ENCODE measurements at regions not wholly inside any gene's neighbourhood (a gene's known extent, or its start where the extent isn't known, plus 50 kb on each side); places are given as distances from the start of the nearest gene placed in this dataset.

GRCh38 chr11:112617977-112618826 is 343.0 kb upstream of the NCAM1 start:
- Histone ChIP-seq H3K4me2 (ENCODE audit: insufficient read depth in 1 of 2, low read depth in 2 of 2, low read length in 2 of 2) (no peak overlapping the region), H2BK5ac (ENCODE audit: low read depth, low read length) (no peak overlapping the region), H2BK15ac (ENCODE audit: low read length) (no peak overlapping the region), H4K8ac (ENCODE audit: extremely low read depth, insufficient read depth, low read length) (peak overlapping the region; percentile 36; the same call in 1 of the 2 replicates), H3K23ac (ENCODE audit: insufficient read length) (no peak overlapping the region), H3K79me2 (ENCODE audit: control insufficient read depth in 1 of 2, insufficient read depth in 2 of 2, low read length in 2 of 2) (no peaks in the 10 kb centered on the region), H2BK20ac (ENCODE audit: low read length) (no peak overlapping the region), H3K23me2 (ENCODE audit: low read depth, low read length) (no peaks in the 10 kb centered on the region; the same call in 1 of the 2 replicates), H3K4me1 (replicated peaks in 1 of 4; ENCODE audit: control insufficient read depth in 3 of 4, insufficient read depth in 4 of 4, low read length in 3 of 4) (peaks cover 0 to 2% (median 0%) of the 10 kb centered on the region in 4 experiments; a peak in 2 of 7 replicates), H3K36me3 (ENCODE audit: control insufficient read depth in 2 of 4, insufficient read depth in 4 of 4, low read length in 3 of 4) (no peaks in the 10 kb centered on the region), H3K9me3 (ENCODE audit: insufficient read depth in 2 of 2, low read depth in 1 of 2, low read length in 1 of 2) (no peaks in the 10 kb centered on the region), H4K5ac (ENCODE audit: insufficient read length, low read depth, low read length) (no peak overlapping the region), H3K27ac (ENCODE audit: low read depth, low read length) (no peak overlapping the region), H3K9ac (replicated peaks in 1 of 4; ENCODE audit: extremely low read depth in 1 of 4, low read depth in 3 of 4, low read length in 3 of 4) (no peak overlapping the region), H2BK120ac (replicated peaks; ENCODE audit: low read depth, low read length) (no peak overlapping the region), H3K56ac (replicated peaks; ENCODE audit: insufficient read length, low read depth, low read length) (no peak overlapping the region), H2AK5ac (ENCODE audit: low read depth, low read length) (no peak overlapping the region), H3K27me3 (replicated peaks in 1 of 4; ENCODE audit: control insufficient read depth in 3 of 4, extremely low read depth in 1 of 4, insufficient read depth in 3 of 4, low read length in 3 of 4) (no peaks in the 10 kb centered on the region), H3K4ac (replicated peaks; ENCODE audit: insufficient read length, low read depth, low read length) (no peak overlapping the region), H4K20me1 (replicated peaks in 1 of 2; ENCODE audit: control insufficient read depth in 1 of 2, insufficient read depth in 2 of 2, low read length in 2 of 2) (no peaks in the 10 kb centered on the region), H3K14ac (ENCODE audit: insufficient read length) (no peak overlapping the region), H2BK12ac (ENCODE audit: low read depth, low read length) (no peak overlapping the region), H3K4me3 (ENCODE audit: extremely low read depth in 1 of 4, insufficient read depth in 2 of 4, low read depth in 3 of 4, low read length in 4 of 4) (no peak overlapping the region), H3K18ac (ENCODE audit: extremely low read depth, low read length) (no peak overlapping the region), H2AFZ (ENCODE audit: low read length) (no peak overlapping the region), H3K79me1 (ENCODE audit: low read depth, low read length) (no peaks in the 10 kb centered on the region), H4K91ac (replicated peaks; ENCODE audit: insufficient read length, low read length) (peak overlapping the region; percentile 11)
- no peak for FAIRE-seq
- 79% methylated on average over 13 of the region's 13 CpGs; no CpG with 5 or more reads in 1 of the 2 experiments for WGBS, 2 experiments (ENCODE audit: extremely low coverage in 1 of 2, insufficient coverage in 1 of 2, insufficient read length in 1 of 2, insufficient replicate concordance in 2 of 2, low coverage in 1 of 2, low lambda C conversion rate in 2 of 2, missing lambda C conversion rate in 1 of 2)
- ChIA-PET POLR2A (ENCODE audit: partially characterized antibody) (no interaction called here), CTCF (ENCODE audit: partially characterized antibody) (interaction anchor here (1.5 kb wide), 1 partner anchor 164 kb away, joined by 4 read pairs; no protein-coding TSS in a partner anchor)
- no peak for DNase-seq (ENCODE audit: low read depth in 1 of 2, low spot score in 2 of 2)
- no peak for TF ChIP-seq BRCA1 (IDR thresholded peaks at IDR 0.05; ENCODE audit: low read depth, low read length)

Data from H1 (cell line).